ENCODE measurements at regions not wholly inside any gene's neighbourhood (a gene's known extent, or its start where the extent isn't known, plus 50 kb on each side); places are given as distances from the start of the nearest gene placed in this dataset.

- H3K9ac ChIP-seq (ENCODE audit: extremely low read depth, insufficient read length, low read length): no peak overlapping the region
- no peak overlapping the region for H2BK20ac ChIP-seq (ENCODE audit: low read depth, low read length, poor library complexity, severe bottlenecking)
- H3K4me1 ChIP-seq (ENCODE audit: insufficient read depth, low read length): no peaks in the 10 kb centered on the region
- DNase-seq: no peak
- H3K18ac ChIP-seq (ENCODE audit: insufficient read length, low read depth, low read length): no peak overlapping the region
- peaks cover 1% of the 10 kb centered on the region; the same call in 1 of the 2 replicates for H3K27me3 Mint-ChIP-seq (ENCODE audit: low read depth)
- no peak overlapping the region for H2AK5ac ChIP-seq (ENCODE audit: insufficient read length, low read length)
- no peak overlapping the region for H3T11ph ChIP-seq (ENCODE audit: low read length)
- no peak overlapping the region for H3K27ac ChIP-seq (ENCODE audit: insufficient read length, low read depth, low read length)
- no peak overlapping the region for H2BK5ac ChIP-seq (ENCODE audit: insufficient read length, low read length)
- no peaks in the 10 kb centered on the region for H3K4me1 Mint-ChIP-seq
- no peak overlapping the region for H2BK120ac ChIP-seq (ENCODE audit: low read depth, low read length, poor library complexity, severe bottlenecking)
- no peak overlapping the region for H4K8ac ChIP-seq (replicated peaks; ENCODE audit: insufficient read length, low read depth, low read length)
- H3K79me2 ChIP-seq (ENCODE audit: insufficient read depth, low read length): no peaks in the 10 kb centered on the region
- no peak for TF ChIP-seq CTCF (conservative IDR thresholded peaks at IDR 0.05)
- H3K27me3 ChIP-seq (ENCODE audit: insufficient read depth, low read length): no peaks in the 10 kb centered on the region
- no peak overlapping the region for H4K91ac ChIP-seq (ENCODE audit: insufficient read length, low read depth, low read length)
- H4K20me1 ChIP-seq (ENCODE audit: control insufficient read depth, insufficient read depth, insufficient read length): no peaks in the 10 kb centered on the region
- no peak overlapping the region; a peak in 1 of 7 replicates for H3K27ac Mint-ChIP-seq
- H3K9me3 ChIP-seq (ENCODE audit: control insufficient read depth, low read depth, low read length): no peaks in the 10 kb centered on the region
- no CpG with 5 or more reads among the region's 3 CpGs for WGBS (ENCODE audit: extremely low coverage, insufficient read length, low lambda C conversion rate)
- H3K9me3 Mint-ChIP-seq: no peaks in the 10 kb centered on the region
- no peak overlapping the region for H3K14ac ChIP-seq (ENCODE audit: insufficient read depth, low read length)
- H2BK12ac ChIP-seq (ENCODE audit: insufficient read length, low read depth, low read length): no peak overlapping the region
- H2BK15ac ChIP-seq (ENCODE audit: low read depth, low read length): no peak overlapping the region
- H3K56ac ChIP-seq (ENCODE audit: insufficient read length, low read depth, low read length): no peak overlapping the region
- H3K79me1 ChIP-seq (ENCODE audit: insufficient read depth, low read depth, low read length, poor library complexity, severe bottlenecking): no peaks in the 10 kb centered on the region
- no peak overlapping the region for H3K4ac ChIP-seq (ENCODE audit: low read depth, low read length)
- H2AFZ ChIP-seq (ENCODE audit: low read length): no peak overlapping the region
- no peak overlapping the region for H3K4me3 Mint-ChIP-seq
- no peaks in the 10 kb centered on the region for H3K23me2 ChIP-seq (ENCODE audit: insufficient read length, low read depth, low read length, poor library complexity, severe bottlenecking)
- H3K4me2 ChIP-seq (ENCODE audit: insufficient read depth, insufficient read length, low read length): no peak overlapping the region
- no peak overlapping the region for H3K23ac ChIP-seq (ENCODE audit: insufficient read length, low read depth, low read length)
- H3K36me3 Mint-ChIP-seq (ENCODE audit: insufficient read depth in 1 of 3, low read depth in 3 of 3): no peaks in the 10 kb centered on the region
- no peak overlapping the region for H4K5ac ChIP-seq (ENCODE audit: insufficient read length, low read depth, low read length)
Observed at GRCh38 chr1:162921311-162921710, 60.3 kb upstream of the CCDC190 start.

All from H9 (cell line).